ENCODE measurements at regions not wholly inside any gene's neighbourhood (a gene's known extent, or its start where the extent isn't known, plus 50 kb on each side); places are given as distances from the start of the nearest gene placed in this dataset.

GRCh38 chr5:74016373-74016772 is 390.4 kb downstream of the ARHGEF28 start:
- no peak overlapping the region for H3K4me3 ChIP-seq (ENCODE audit: low read depth, low read length)
- TF ChIP-seq CTCF (IDR thresholded peaks at IDR 0.05; ENCODE audit: borderline replicate concordance, insufficient read depth, low read depth, low read length), result peak; percentile 43; the same call in 1 of the 2 replicates

- no peak overlapping the region for H3K4me3 ChIP-seq (ENCODE audit: low read depth, low read length)
- TF ChIP-seq CTCF (IDR thresholded peaks at IDR 0.05; ENCODE audit: borderline replicate concordance, insufficient read depth, low read depth, low read length), result no peak
Measured at GRCh38 chr5:74015716-74016115, 389.7 kb downstream of the ARHGEF28 start.

GRCh38 chr5:74013222-74013621 is 387.2 kb downstream of the ARHGEF28 start:
- H3K4me3 ChIP-seq (ENCODE audit: low read depth, low read length), result no peak overlapping the region
- TF ChIP-seq CTCF (IDR thresholded peaks at IDR 0.05; ENCODE audit: borderline replicate concordance, insufficient read depth, low read depth, low read length), result no peak

- TF ChIP-seq CTCF (IDR thresholded peaks at IDR 0.05; ENCODE audit: borderline replicate concordance, insufficient read depth, low read depth, low read length), result no peak
- no peak overlapping the region for H3K4me3 ChIP-seq (ENCODE audit: low read depth, low read length)
Measured at GRCh38 chr5:74009502-74009901, 383.5 kb downstream of the ARHGEF28 start.

- no peak overlapping the region for H3K4me3 ChIP-seq (ENCODE audit: low read depth, low read length)
- no peak for TF ChIP-seq CTCF (IDR thresholded peaks at IDR 0.05; ENCODE audit: borderline replicate concordance, insufficient read depth, low read depth, low read length)
Measured at GRCh38 chr5:74007193-74007592, 381.2 kb downstream of the ARHGEF28 start.

- TF ChIP-seq CTCF (IDR thresholded peaks at IDR 0.05; ENCODE audit: borderline replicate concordance, insufficient read depth, low read depth, low read length), result no peak
- H3K4me3 ChIP-seq (ENCODE audit: low read depth, low read length), result no peak overlapping the region
Measured at GRCh38 chr5:73999297-73999696, 373.3 kb downstream of the ARHGEF28 start.

GRCh38 chr5:73998489-73998888 is 372.5 kb downstream of the ARHGEF28 start:
- no peak for TF ChIP-seq CTCF (IDR thresholded peaks at IDR 0.05; ENCODE audit: borderline replicate concordance, insufficient read depth, low read depth, low read length)
- H3K4me3 ChIP-seq (ENCODE audit: low read depth, low read length), result no peak overlapping the region
